ENCODE measurements at regions not wholly inside any gene's neighbourhood (a gene's known extent, or its start where the extent isn't known, plus 50 kb on each side); places are given as distances from the start of the nearest gene placed in this dataset.

DNA sequence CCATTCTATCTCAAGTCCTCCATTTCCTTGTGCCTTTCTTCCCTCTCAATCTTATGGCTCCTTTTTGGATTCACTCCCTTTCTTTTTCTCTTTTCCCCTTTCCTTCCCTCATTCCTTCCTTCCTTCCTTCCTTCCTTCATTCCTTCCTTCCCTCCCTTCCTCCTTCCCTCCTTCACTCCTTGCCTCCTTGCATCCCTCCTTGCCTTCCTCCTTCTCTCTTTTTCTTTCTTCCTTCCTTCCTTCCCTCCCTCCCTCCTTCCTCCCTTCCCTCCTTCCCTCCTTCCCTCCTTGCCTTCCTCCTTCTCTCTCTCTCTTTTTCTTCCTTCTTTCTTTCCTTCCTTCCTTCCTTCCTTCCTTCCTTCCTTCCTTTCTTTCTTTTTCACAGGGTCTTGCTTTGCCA lies 120.1 kb downstream of the SAMD9 start:
- no peak overlapping the region for H3K27ac ChIP-seq (ENCODE audit: low read length)
- no peak overlapping the region for H2AFZ ChIP-seq (ENCODE audit: low read length)

DNA sequence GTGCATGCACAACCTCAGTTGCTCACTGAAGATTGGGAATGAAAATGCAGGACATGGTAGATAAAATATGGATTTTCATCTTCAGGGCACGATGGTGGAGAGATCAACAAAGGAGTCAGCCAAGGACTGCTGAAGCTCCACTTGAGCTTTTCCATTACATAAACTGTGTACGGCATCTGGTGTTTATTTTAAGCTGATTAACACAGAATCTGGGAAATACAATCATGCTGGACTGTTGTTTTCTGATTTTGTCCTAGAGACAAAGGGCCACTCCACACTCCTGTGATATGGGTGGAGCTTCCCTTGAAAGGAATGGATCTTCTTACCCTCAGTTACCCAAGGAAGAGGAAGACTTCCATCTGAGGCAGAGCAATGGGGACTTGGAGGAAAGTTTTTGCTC lies 120.6 kb downstream of the SAMD9 start:
- Histone ChIP-seq H3K27ac (ENCODE audit: low read length) (no peak overlapping the region), H2AFZ (ENCODE audit: low read length) (no peak overlapping the region)

More for the DNA sequence above, 120.1 kb downstream of the SAMD9 start:
- DNase-seq: no peak
- Histone ChIP-seq H3K4me1 (ENCODE audit: low read length) (no peaks in the 10 kb centered on the region), H3K4me2 (ENCODE audit: low read depth, low read length) (no peak overlapping the region), H3K9me2 (replicated peaks; ENCODE audit: insufficient read depth, low read length) (no peaks in the 10 kb centered on the region), H3K27me3 (replicated peaks; ENCODE audit: insufficient read depth, low read length) (no peaks in the 10 kb centered on the region), H3K79me2 (ENCODE audit: low read length) (no peaks in the 10 kb centered on the region), H4K20me1 (ENCODE audit: insufficient read depth, low read length) (no peaks in the 10 kb centered on the region), H3K36me3 (replicated peaks; ENCODE audit: insufficient read depth, low read length) (no peaks in the 10 kb centered on the region), H3K9me3 (replicated peaks; ENCODE audit: insufficient read depth, low read length) (no peaks in the 10 kb centered on the region), H3F3A (ENCODE audit: insufficient read depth, low read length) (no peaks in the 10 kb centered on the region), H3K9ac (ENCODE audit: low read length) (no peak overlapping the region), H3K4me3 (ENCODE audit: low read length) (no peak overlapping the region)
- no peak for TF ChIP-seq EZH2phosphoT487 (IDR thresholded peaks at IDR 0.05; ENCODE audit: low read length)
- TF ChIP-seq CTCF (IDR thresholded peaks at IDR 0.05; ENCODE audit: low read length): no peak
- TF ChIP-seq EZH2 (optimal IDR thresholded peaks at IDR 0.05; ENCODE audit: low read depth, low read length): no peak

GRCh38 chr7:92994901-92995300 lies 122.9 kb downstream of the SAMD9 start:
- H2AFZ ChIP-seq (ENCODE audit: low read length): no peak overlapping the region
- no peaks in the 10 kb centered on the region for H3K9me3 ChIP-seq (replicated peaks; ENCODE audit: insufficient read depth, low read length)
- no peak for TF ChIP-seq CTCF (IDR thresholded peaks at IDR 0.05; ENCODE audit: low read length)
- no peaks in the 10 kb centered on the region for H3K9me2 ChIP-seq (replicated peaks; ENCODE audit: insufficient read depth, low read length)
- H3K4me3 ChIP-seq (ENCODE audit: low read length): no peak overlapping the region
- H3K79me2 ChIP-seq (ENCODE audit: low read length): no peaks in the 10 kb centered on the region
- no peaks in the 10 kb centered on the region for H3K27me3 ChIP-seq (replicated peaks; ENCODE audit: insufficient read depth, low read length)
- H3K36me3 ChIP-seq (replicated peaks; ENCODE audit: insufficient read depth, low read length): no peaks in the 10 kb centered on the region
- H3K4me2 ChIP-seq (ENCODE audit: low read depth, low read length): no peak overlapping the region
- H3K27ac ChIP-seq (ENCODE audit: low read length): no peak overlapping the region
- H3K4me1 ChIP-seq (ENCODE audit: low read length): no peaks in the 10 kb centered on the region
- H3K9ac ChIP-seq (ENCODE audit: low read length): no peak overlapping the region
- H3F3A ChIP-seq (ENCODE audit: insufficient read depth, low read length): no peaks in the 10 kb centered on the region
- no peaks in the 10 kb centered on the region for H4K20me1 ChIP-seq (ENCODE audit: insufficient read depth, low read length)
- DNase-seq: no peak

More for the DNA sequence above, 120.6 kb downstream of the SAMD9 start:
- Histone ChIP-seq H3K9me3 (replicated peaks; ENCODE audit: insufficient read depth, low read length) (no peaks in the 10 kb centered on the region), H3K27me3 (replicated peaks; ENCODE audit: insufficient read depth, low read length) (no peaks in the 10 kb centered on the region), H3K9me2 (replicated peaks; ENCODE audit: insufficient read depth, low read length) (no peaks in the 10 kb centered on the region), H3K9ac (ENCODE audit: low read length) (no peak overlapping the region), H3K4me3 (ENCODE audit: low read length) (no peak overlapping the region), H3K4me2 (ENCODE audit: low read depth, low read length) (no peak overlapping the region), H3K4me1 (ENCODE audit: low read length) (no peaks in the 10 kb centered on the region), H3K79me2 (ENCODE audit: low read length) (no peaks in the 10 kb centered on the region), H3F3A (ENCODE audit: insufficient read depth, low read length) (no peaks in the 10 kb centered on the region), H4K20me1 (ENCODE audit: insufficient read depth, low read length) (no peaks in the 10 kb centered on the region), H3K36me3 (replicated peaks; ENCODE audit: insufficient read depth, low read length) (no peaks in the 10 kb centered on the region)
- TF ChIP-seq EZH2 (optimal IDR thresholded peaks at IDR 0.05; ENCODE audit: low read depth, low read length) (no peak), EZH2phosphoT487 (IDR thresholded peaks at IDR 0.05; ENCODE audit: low read length) (no peak), CTCF (IDR thresholded peaks at IDR 0.05; ENCODE audit: low read length) (no peak)
- DNase-seq: no peak

Data from MM.1S (cell line).